OCI-LY7 (cell line): ENCODE measurements at regions not wholly inside any gene's neighbourhood (a gene's known extent, or its start where the extent isn't known, plus 50 kb on each side); places are given as distances from the start of the nearest gene placed in this dataset.

Experiments
- BruUV-seq: library from RNA; stranded (reverse); fragments of 400-500 nt; replicated peaks from 2 replicates; lab custom pipeline; 2021; lab: Mats Ljungman, UMichigan
- CTCF ChIA-PET: fragments of 300-600 bp; sonication (Branson Sonifier 250); formaldehyde crosslinking; loops from one replicate; lab custom pipeline; 2022; ENCODE audit warnings: antibody characterized with exemption; ENCODE audit not compliant: unreplicated experiment; lab: Charles Lee
- POLR2A ChIA-PET: fragments of 300-600 bp; sonication (Branson Sonifier 250); formaldehyde crosslinking; loops from one replicate; lab custom pipeline; 2022; ENCODE audit warnings: antibody characterized with exemption; lab: Charles Lee
- DNase-seq: peaks from one replicate; pipeline ENCODE4 v3.0.0-alpha.2; 2015; ENCODE audit warnings: low spot score
- H2AFZ ChIP-seq: fragments of 200-600 bp; sonication (generic), shearing (Covaris generic); 2 replicates; pipeline ENCODE4 v1.6.1; 2014; ENCODE audit warnings: mild to moderate bottlenecking, antibody characterized with exemption, low read length, moderate library complexity
- H3K27ac ChIP-seq: fragments of 200-600 bp; sonication (generic); 2 replicates; pipeline ENCODE4 v1.5.1; 2014; ENCODE audit warnings: mixed run types, low read depth, mild to moderate bottlenecking, moderate library complexity, low read length, inconsistent platforms; ENCODE audit not compliant: poor library complexity, severe bottlenecking
- H3K36me3 ChIP-seq: fragments of 200-600 bp; sonication (generic); 2 replicates; pipeline ENCODE4 v1.6.1; 2014; ENCODE audit warnings: mild to moderate bottlenecking, antibody characterized with exemption, low read length, moderate library complexity, mixed read lengths; ENCODE audit not compliant: insufficient read depth
- H3K4me1 ChIP-seq: fragments of 200-600 bp; sonication (generic); 2 replicates; pipeline ENCODE4 v1.5.1; 2014; ENCODE audit warnings: mild to moderate bottlenecking, low read length; ENCODE audit not compliant: insufficient read depth, poor library complexity, severe bottlenecking
- H3K4me2 ChIP-seq: fragments of 200-600 bp; sonication (generic); 2 replicates; pipeline ENCODE4 v1.6.1; 2014; ENCODE audit warnings: mild to moderate bottlenecking, low read length
- H3K4me3 ChIP-seq: fragments of 200-600 bp; sonication (generic); 2 replicates; pipeline ENCODE4 v1.5.1; 2014; ENCODE audit warnings: mild to moderate bottlenecking, low read depth, low read length; ENCODE audit not compliant: poor library complexity, severe bottlenecking
- H3K79me2 ChIP-seq: fragments of 200-600 bp; sonication (generic); 2 replicates; pipeline ENCODE4 v1.6.1; 2016; ENCODE audit warnings: low read depth, mild to moderate bottlenecking, low read length, moderate library complexity, mixed read lengths; ENCODE audit not compliant: insufficient read depth
- H3K9me2 ChIP-seq: fragments of 200-600 bp; sonication (generic); 2 replicates; pipeline ENCODE4 v1.6.1; 2016; ENCODE audit warnings: mild to moderate bottlenecking, low read length, mixed read lengths; ENCODE audit not compliant: insufficient read depth
- H3K9me3 ChIP-seq: fragments of 200-600 bp; sonication (generic); 2 replicates; pipeline ENCODE4 v1.6.1; 2014; ENCODE audit warnings: mild to moderate bottlenecking, mixed run types, low read length, mixed read lengths
- H4K20me1 ChIP-seq: fragments of 200-600 bp; sonication (generic); 2 replicates; pipeline ENCODE4 v1.6.1; 2014; ENCODE audit warnings: mild to moderate bottlenecking, antibody characterized with exemption, low read length, moderate library complexity, mixed read lengths; ENCODE audit not compliant: insufficient read depth
- CTCF ChIP-seq: fragments of 200-600 bp; sonication (generic); conservative IDR thresholded peaks from 2 replicates; pipeline ENCODE4 v1.5.1; 2014; ENCODE audit warnings: mild to moderate bottlenecking, antibody characterized with exemption, low read length, moderate library complexity, mixed read lengths
- EZH2phosphoT487 ChIP-seq: fragments of 200-600 bp; sonication (generic); IDR thresholded peaks from 2 replicates; pipeline ENCODE4 v1.6.1; 2018; ENCODE audit warnings: low read depth, borderline replicate concordance, mild to moderate bottlenecking, mixed run types, antibody characterized with exemption, low read length, moderate library complexity, mixed read lengths
- intact Hi-C: fragments of 100-400 bp; cut with micrococcal nuclease; formaldehyde crosslinking; loops from one replicate; pipeline ENCODE4 v1.10.0; 2022; ENCODE audit not compliant: unreplicated experiment

- no peaks in the 10 kb centered on the region for H4K20me1 ChIP-seq
- no peak overlapping the region for H3K4me2 ChIP-seq
- no peaks in the 10 kb centered on the region for H3K36me3 ChIP-seq
- TF ChIP-seq EZH2phosphoT487 (no peak), CTCF (no peak)
- no TSS peak for BruUV-seq
- H3K4me1 ChIP-seq: no peaks in the 10 kb centered on the region
- intact Hi-C loops: no loop called here
- no peak overlapping the region for H3K4me3 ChIP-seq
- no peak overlapping the region for H2AFZ ChIP-seq
- no peaks in the 10 kb centered on the region for H3K9me2 ChIP-seq
- ChIA-PET POLR2A (interaction anchor here (0.7 to 1.1 kb wide), 2 partner anchors 11 to 389 kb away, joined by 3 to 8 read pairs; no protein-coding TSS in a partner anchor), CTCF (no interaction called here)
- H3K9me3 ChIP-seq: no peaks in the 10 kb centered on the region
- H3K79me2 ChIP-seq: no peaks in the 10 kb centered on the region
- no peak overlapping the region for H3K27ac ChIP-seq
- DNase-seq: no peak
Observed at GRCh38 chr4:158964114-158964727, 138.7 kb upstream of the RAPGEF2 start.

- no peaks in the 10 kb centered on the region for H3K79me2 ChIP-seq
- no peaks in the 10 kb centered on the region for H3K9me2 ChIP-seq
- no peak for DNase-seq
- CTCF ChIA-PET: no interaction called here
- H4K20me1 ChIP-seq: no peaks in the 10 kb centered on the region
- no peaks in the 10 kb centered on the region for H3K36me3 ChIP-seq
- H3K4me1 ChIP-seq: no peaks in the 10 kb centered on the region
- BruUV-seq: no TSS peak
- POLR2A ChIA-PET: no interaction called here
- no peak overlapping the region for H3K4me2 ChIP-seq
- no peak overlapping the region for H3K4me3 ChIP-seq
- intact Hi-C loops: no loop called here
- H3K9me3 ChIP-seq: no peaks in the 10 kb centered on the region
- H2AFZ ChIP-seq: no peak overlapping the region
- TF ChIP-seq EZH2phosphoT487 (no peak), CTCF (no peak)
- H3K27ac ChIP-seq: no peak overlapping the region
Observed at GRCh38 chr4:158964728-158965124, 138.2 kb upstream of the RAPGEF2 start.

GRCh38 chr4:158965226-158965625, 137.7 kb upstream of the RAPGEF2 start:
- DNase-seq: no peak
- Histone ChIP-seq H3K36me3 (no peaks in the 10 kb centered on the region), H2AFZ (no peak overlapping the region), H3K79me2 (no peaks in the 10 kb centered on the region), H3K4me3 (no peak overlapping the region), H3K4me2 (no peak overlapping the region), H3K9me2 (no peaks in the 10 kb centered on the region), H3K27ac (no peak overlapping the region), H3K4me1 (no peaks in the 10 kb centered on the region), H4K20me1 (no peaks in the 10 kb centered on the region), H3K9me3 (no peaks in the 10 kb centered on the region)
- ChIA-PET CTCF (no interaction called here), POLR2A (interaction anchor here (0.7 kb wide), 1 partner anchor 232 kb away, joined by 3 read pairs; no protein-coding TSS in a partner anchor)
- no peak for TF ChIP-seq EZH2phosphoT487
- no peak for TF ChIP-seq CTCF
- no TSS peak for BruUV-seq
- intact Hi-C loops: no loop called here
